C4-2B (cell line): ENCODE measurements at regions not wholly inside any gene's neighbourhood (a gene's known extent, or its start where the extent isn't known, plus 50 kb on each side); places are given as distances from the start of the nearest gene placed in this dataset.
"Not testable (repeated sequence)": the region's sequence is repeated elsewhere in the genome, so short reads cannot be mapped to it uniquely, and the experiment has no call there.

Source experiments
- H3K27ac ChIP-seq: fragments of 450-650 bp; 2 replicates; pipeline ENCODE4 v1.5.1; 2017
- ZFX ChIP-seq: fragments of 450-650 bp; IDR thresholded peaks from 2 replicates; pipeline ENCODE4 v1.6.1; 2017
- TF ChIP-seq, protein P1 (sequence below): fragments of 450-650 bp; conservative IDR thresholded peaks from 2 replicates; pipeline ENCODE4 v1.5.1; 2017; ENCODE audit warnings: mild to moderate bottlenecking

DNA sequence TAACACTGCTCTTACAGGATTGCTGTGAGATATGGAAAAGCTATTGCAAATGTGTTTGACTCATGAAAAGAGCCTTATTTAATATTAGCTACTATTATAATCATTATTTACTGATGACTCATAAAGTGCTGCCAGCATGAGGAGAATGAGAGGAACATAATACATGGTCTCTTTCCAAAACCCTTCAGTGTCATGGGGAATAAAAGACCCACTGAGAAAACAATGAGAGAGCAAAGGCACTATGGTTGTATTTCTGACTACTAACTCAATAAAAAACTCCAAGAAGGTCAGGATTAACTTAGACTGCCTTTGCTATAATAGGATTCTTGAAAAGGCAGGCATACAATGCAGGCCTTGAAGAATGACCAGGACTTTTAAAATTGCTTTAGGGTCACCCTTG, 633.5 kb downstream of the DTWD2 start:
- no peak overlapping the region for H3K27ac ChIP-seq
- TF ChIP-seq, protein P1, sequence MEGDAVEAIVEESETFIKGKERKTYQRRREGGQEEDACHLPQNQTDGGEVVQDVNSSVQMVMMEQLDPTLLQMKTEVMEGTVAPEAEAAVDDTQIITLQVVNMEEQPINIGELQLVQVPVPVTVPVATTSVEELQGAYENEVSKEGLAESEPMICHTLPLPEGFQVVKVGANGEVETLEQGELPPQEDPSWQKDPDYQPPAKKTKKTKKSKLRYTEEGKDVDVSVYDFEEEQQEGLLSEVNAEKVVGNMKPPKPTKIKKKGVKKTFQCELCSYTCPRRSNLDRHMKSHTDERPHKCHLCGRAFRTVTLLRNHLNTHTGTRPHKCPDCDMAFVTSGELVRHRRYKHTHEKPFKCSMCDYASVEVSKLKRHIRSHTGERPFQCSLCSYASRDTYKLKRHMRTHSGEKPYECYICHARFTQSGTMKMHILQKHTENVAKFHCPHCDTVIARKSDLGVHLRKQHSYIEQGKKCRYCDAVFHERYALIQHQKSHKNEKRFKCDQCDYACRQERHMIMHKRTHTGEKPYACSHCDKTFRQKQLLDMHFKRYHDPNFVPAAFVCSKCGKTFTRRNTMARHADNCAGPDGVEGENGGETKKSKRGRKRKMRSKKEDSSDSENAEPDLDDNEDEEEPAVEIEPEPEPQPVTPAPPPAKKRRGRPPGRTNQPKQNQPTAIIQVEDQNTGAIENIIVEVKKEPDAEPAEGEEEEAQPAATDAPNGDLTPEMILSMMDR = no peak
- TF ChIP-seq ZFX = no peak

DNA sequence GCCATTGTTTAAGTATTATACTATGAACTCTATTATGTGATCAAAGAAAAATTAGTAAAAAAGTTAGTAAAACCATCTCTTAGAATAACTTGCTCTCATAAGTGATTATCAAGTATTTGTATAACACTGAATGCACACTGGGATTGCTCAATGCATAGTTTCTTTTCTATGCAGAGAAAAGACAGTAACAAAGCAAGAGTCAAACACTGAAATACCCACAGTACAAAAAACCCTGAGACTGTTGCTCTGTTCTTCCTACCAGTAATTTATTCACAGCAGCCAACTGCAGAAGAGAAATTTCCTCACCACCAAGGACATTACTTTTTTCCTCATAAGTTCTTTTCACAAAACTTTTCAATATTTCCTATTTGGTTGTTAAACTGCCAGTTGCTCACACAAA, 634.4 kb downstream of the DTWD2 start:
- no peak overlapping the region for H3K27ac ChIP-seq
- no peak for TF ChIP-seq ZFX
- TF ChIP-seq, protein P1 = no peak

GRCh38 chr5:118336468-118336867, 651.9 kb downstream of the DTWD2 start:
- no peak overlapping the region for H3K27ac ChIP-seq
- TF ChIP-seq, protein P1 = no peak
- TF ChIP-seq ZFX = no peak

- no peak overlapping the region for H3K27ac ChIP-seq
- TF ChIP-seq, protein P1 = no peak
These were observed 661.0 kb downstream of the DTWD2 start for GRCh38 chr5:118327389-118327788.

GRCh38 chr5:118326481-118327045, 661.8 kb downstream of the DTWD2 start:
- TF ChIP-seq ZFX = no peak
- TF ChIP-seq, protein P1 = no peak
- no peak overlapping the region for H3K27ac ChIP-seq

DNA sequence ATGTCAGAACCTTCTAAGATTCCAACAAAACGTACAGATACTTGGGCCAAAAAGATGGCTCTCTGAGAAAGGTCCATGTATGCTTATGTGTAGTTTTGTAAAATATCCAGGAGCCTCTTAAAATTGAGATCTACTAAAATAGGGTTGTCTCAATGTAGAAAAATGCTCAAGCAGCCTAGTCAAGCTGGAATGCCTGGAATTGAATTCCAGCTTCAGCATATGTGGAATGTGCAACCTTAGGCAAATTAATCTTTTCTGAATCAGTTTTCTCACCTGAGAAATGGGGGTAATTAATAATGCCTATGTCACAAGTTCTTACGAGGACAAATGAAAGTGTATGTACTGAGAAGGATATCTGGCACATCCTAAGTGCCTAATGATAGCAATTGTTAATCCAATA, 662.4 kb downstream of the DTWD2 start:
- TF ChIP-seq ZFX = no peak
- TF ChIP-seq, protein P1 = no peak
- no peak overlapping the region for H3K27ac ChIP-seq

DNA sequence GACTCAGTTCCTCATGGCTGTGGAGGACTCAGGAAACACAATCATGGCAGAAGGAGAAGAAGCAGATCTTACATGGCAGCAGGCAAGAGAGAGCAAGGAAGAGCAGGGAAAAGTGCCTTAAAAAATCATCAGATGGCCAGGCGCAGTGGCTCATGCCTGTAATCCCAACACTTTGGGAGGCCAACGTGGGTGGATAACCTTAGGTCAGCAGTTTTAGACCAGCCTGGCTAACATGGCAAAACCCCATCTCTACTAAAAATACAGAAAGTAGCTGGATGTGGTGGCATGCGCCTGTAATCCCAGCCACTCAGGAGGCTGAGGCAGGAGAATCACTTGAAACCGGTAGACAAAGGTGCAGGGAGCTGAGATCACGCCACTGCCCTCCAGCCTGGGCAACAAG, 664.6 kb downstream of the DTWD2 start:
- not testable (repeated sequence) for H3K27ac ChIP-seq

DNA sequence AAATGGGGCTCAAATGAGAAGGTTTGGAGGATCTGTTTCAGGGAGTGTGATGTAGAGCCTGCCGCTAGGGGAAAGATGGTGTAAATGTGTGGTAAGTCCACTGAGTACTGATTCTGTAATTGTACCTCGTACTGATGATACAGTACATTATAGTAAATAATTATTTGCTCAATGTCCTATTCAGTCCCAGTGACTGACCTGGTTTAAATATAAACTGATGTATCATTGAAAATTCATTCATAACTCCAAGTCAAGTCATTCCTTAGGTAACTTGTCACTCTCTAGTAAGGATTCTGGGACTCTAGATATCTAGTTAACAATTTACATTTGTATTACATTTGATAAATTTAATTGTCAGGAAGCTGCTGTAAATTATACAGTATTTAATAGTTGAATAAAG, 667.3 kb downstream of the DTWD2 start:
- TF ChIP-seq ZFX = no peak
- TF ChIP-seq, protein P1 = no peak
- no peak overlapping the region for H3K27ac ChIP-seq
